ENCODE measurements at regions not wholly inside any gene's neighbourhood (a gene's known extent, or its start where the extent isn't known, plus 50 kb on each side); places are given as distances from the start of the nearest gene placed in this dataset.

DNA sequence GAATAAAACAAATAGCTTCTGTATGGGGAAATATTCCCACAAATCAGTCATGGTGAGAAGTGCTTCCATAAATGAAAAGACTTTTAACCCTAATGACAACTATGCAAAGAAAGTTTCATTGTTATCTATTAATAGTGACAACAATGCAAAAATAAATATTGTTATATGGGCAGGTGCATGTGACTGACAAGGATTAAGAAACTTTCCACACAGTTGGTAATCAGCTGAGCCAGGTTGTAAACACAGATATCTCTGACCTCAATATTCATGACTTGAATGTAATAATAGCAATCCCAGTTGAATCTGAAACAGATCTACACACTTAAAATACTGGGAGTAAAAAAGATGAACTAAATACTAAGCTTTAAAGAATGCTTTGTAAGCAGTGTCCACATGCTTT is 517.0 kb upstream of the SOX11 start:
- TF ChIP-seq ZNF274 (IDR thresholded peaks at IDR 0.05; ENCODE audit: low read depth, low read length) = no peak
- no peak for TF ChIP-seq YY1 (IDR thresholded peaks at IDR 0.05; ENCODE audit: insufficient read depth, insufficient read length)
